Neural cell (in vitro differentiated cells): ENCODE measurements at regions not wholly inside any gene's neighbourhood (a gene's known extent, or its start where the extent isn't known, plus 50 kb on each side); places are given as distances from the start of the nearest gene placed in this dataset.

Source experiments
- H2AFZ ChIP-seq: fragments of 200-600, 300-800 bp; sonication (generic), shearing (Covaris generic); 2 replicates; pipeline ENCODE4 v1.6.0; 2014; ENCODE audit warnings: low read depth, mild to moderate bottlenecking, antibody characterized with exemption, low read length, moderate library complexity
- H3F3A ChIP-seq: fragments of 200-600 bp; shearing (Covaris generic); 2 replicates; pipeline ENCODE4 v1.6.1; 2016; ENCODE audit warnings: mild to moderate bottlenecking, moderate library complexity, mixed read lengths, antibody characterized with exemption, low read length; ENCODE audit not compliant: insufficient read depth, poor library complexity, severe bottlenecking
- H3K27ac ChIP-seq: fragments of 200-600, 300-800 bp; sonication (generic), shearing (Covaris generic); 2 replicates; pipeline ENCODE4 v1.5.1; 2014; ENCODE audit warnings: mild to moderate bottlenecking, low read length, moderate library complexity
- H3K27me3 ChIP-seq: fragments of 300-800, 200-600 bp; sonication (generic), shearing (Covaris generic); 2 replicates; pipeline ENCODE4 v1.6.0; 2014; ENCODE audit warnings: mild to moderate bottlenecking, low read depth, low read length, moderate library complexity; ENCODE audit not compliant: insufficient read depth
- H3K36me3 ChIP-seq: fragments of 300-800, 200-600 bp; sonication (generic), shearing (Covaris generic); 2 replicates; pipeline ENCODE4 v1.5.1; 2014; ENCODE audit warnings: mild to moderate bottlenecking, antibody characterized with exemption, low read length, moderate library complexity; ENCODE audit not compliant: insufficient read depth
- H3K4me2 ChIP-seq: fragments of 300-800, 200-600 bp; sonication (generic), shearing (Covaris generic); 2 replicates; pipeline ENCODE4 v1.6.0; 2014; ENCODE audit warnings: mild to moderate bottlenecking, low read length
- H3K4me3 ChIP-seq: fragments of 300-800, 200-600 bp; sonication (generic), shearing (Covaris generic); 2 replicates; pipeline ENCODE4 v1.5.1; 2014; ENCODE audit warnings: mild to moderate bottlenecking, low read length, moderate library complexity
- H3K79me2 ChIP-seq: fragments of 200-600 bp; shearing (Covaris generic); replicated peaks from 2 replicates; pipeline ENCODE4 v1.6.0; 2014; ENCODE audit warnings: mild to moderate bottlenecking, low read length, moderate library complexity; ENCODE audit not compliant: insufficient read depth
- H3K9ac ChIP-seq: fragments of 300-800, 200-600 bp; sonication (generic), shearing (Covaris generic); 2 replicates; pipeline ENCODE4 v1.6.1; 2016; ENCODE audit warnings: mild to moderate bottlenecking, low read length, mixed read lengths
- H3K9me2 ChIP-seq: fragments of 200-600 bp; shearing (Covaris generic); 2 replicates; pipeline ENCODE4 v1.6.1; 2016; ENCODE audit warnings: mild to moderate bottlenecking, low read length, mixed read lengths; ENCODE audit not compliant: insufficient read depth
- H3K9me3 ChIP-seq: fragments of 200-600, 300-800 bp; sonication (generic), shearing (Covaris generic); 2 replicates; pipeline ENCODE4 v1.6.1; 2016; ENCODE audit warnings: mild to moderate bottlenecking, mixed run types, low read length, moderate library complexity, mixed read lengths
- H4K20me1 ChIP-seq: fragments of 200-600 bp; shearing (Covaris generic); 2 replicates; pipeline ENCODE4 v1.6.1; 2016; ENCODE audit warnings: mild to moderate bottlenecking, mixed run types; ENCODE audit not compliant: insufficient read depth
- CTCF ChIP-seq: fragments of 450-650 bp; IDR thresholded peaks from 2 replicates; pipeline ENCODE4 v1.5.1; 2014; ENCODE audit warnings: antibody characterized with exemption, mild to moderate bottlenecking, moderate library complexity; ENCODE audit not compliant: poor library complexity, severe bottlenecking
- EP300 ChIP-seq: fragments of 450-650 bp; conservative IDR thresholded peaks from 2 replicates; pipeline ENCODE4 v1.6.1; 2014; ENCODE audit warnings: antibody characterized with exemption, mild to moderate bottlenecking, moderate library complexity; ENCODE audit not compliant: poor library complexity, severe bottlenecking
- EZH2 ChIP-seq: fragments of 200-600, 300-800 bp; shearing (Covaris generic), sonication (generic); IDR thresholded peaks from 2 replicates; pipeline ENCODE4 v1.6.1; 2014; ENCODE audit warnings: antibody characterized with exemption, low read length, borderline replicate concordance, mild to moderate bottlenecking; ENCODE audit not compliant: insufficient read depth, poor library complexity, severe bottlenecking
- MXI1 ChIP-seq: fragments of 450-650 bp; conservative IDR thresholded peaks from 2 replicates; pipeline ENCODE4 v1.6.1; 2014; ENCODE audit warnings: antibody characterized with exemption, mild to moderate bottlenecking; ENCODE audit not compliant: poor library complexity, severe bottlenecking
- POLR2AphosphoS5 ChIP-seq: IDR thresholded peaks from 2 replicates; pipeline ENCODE4 v1.6.1; 2012
- RAD21 ChIP-seq: fragments of 450-650 bp; conservative IDR thresholded peaks from 2 replicates; pipeline ENCODE4 v1.6.1; 2014; ENCODE audit warnings: antibody characterized with exemption, mild to moderate bottlenecking, moderate library complexity
- REST ChIP-seq: IDR thresholded peaks from 2 replicates; pipeline ENCODE4 v1.6.1; 2012; ENCODE audit warnings: borderline replicate concordance
- SMC3 ChIP-seq: fragments of 450-650 bp; conservative IDR thresholded peaks from 2 replicates; pipeline ENCODE4 v1.6.1; 2014; ENCODE audit warnings: antibody characterized with exemption, mild to moderate bottlenecking, moderate library complexity; ENCODE audit not compliant: poor library complexity
- TAF1 ChIP-seq: IDR thresholded peaks from 2 replicates; pipeline ENCODE4 v1.6.1; 2012; ENCODE audit warnings: low read depth

GRCh38 chr17:77300016-77300686, 159.4 kb downstream of the SEC14L1 start:
- Histone ChIP-seq H3K9ac (no peak overlapping the region), H3K4me3 (no peak overlapping the region), H3K27me3 (no peaks in the 10 kb centered on the region), H3F3A (no peaks in the 10 kb centered on the region), H3K27ac (no peak overlapping the region), H3K9me3 (no peaks in the 10 kb centered on the region), H4K20me1 (no peaks in the 10 kb centered on the region), H2AFZ (no peak overlapping the region), H3K4me2 (no peak overlapping the region), H3K9me2 (no peaks in the 10 kb centered on the region), H3K36me3 (no peaks in the 10 kb centered on the region), H3K79me2 (no peaks in the 10 kb centered on the region)
- TF ChIP-seq SMC3 (no peak), EZH2 (no peak)

GRCh38 chr17:77301694-77302266, 161.0 kb downstream of the SEC14L1 start:
- no peak overlapping the region for H3K27ac ChIP-seq
- no peak overlapping the region for H3K9ac ChIP-seq
- no peak overlapping the region for H3K4me3 ChIP-seq
- no peaks in the 10 kb centered on the region for H3K36me3 ChIP-seq
- TF ChIP-seq REST: no peak
- no peak for TF ChIP-seq POLR2AphosphoS5
- no peak overlapping the region for H2AFZ ChIP-seq
- H3K9me2 ChIP-seq: no peaks in the 10 kb centered on the region
- H3K79me2 ChIP-seq: no peaks in the 10 kb centered on the region
- H3K4me2 ChIP-seq: no peak overlapping the region
- no peaks in the 10 kb centered on the region for H3K9me3 ChIP-seq
- H3F3A ChIP-seq: no peaks in the 10 kb centered on the region
- no peaks in the 10 kb centered on the region for H3K27me3 ChIP-seq
- no peaks in the 10 kb centered on the region for H4K20me1 ChIP-seq

GRCh38 chr17:77302682-77303081, 161.9 kb downstream of the SEC14L1 start:
- Histone ChIP-seq H3F3A (no peaks in the 10 kb centered on the region), H4K20me1 (no peaks in the 10 kb centered on the region), H3K4me2 (no peak overlapping the region), H3K79me2 (no peaks in the 10 kb centered on the region), H3K9me2 (no peaks in the 10 kb centered on the region), H3K27me3 (no peaks in the 10 kb centered on the region), H2AFZ (no peak overlapping the region), H3K4me3 (no peak overlapping the region), H3K36me3 (no peaks in the 10 kb centered on the region), H3K9me3 (no peaks in the 10 kb centered on the region), H3K27ac (no peak overlapping the region), H3K9ac (no peak overlapping the region)
- TF ChIP-seq REST (no peak), POLR2AphosphoS5 (no peak), MXI1 (no peak), TAF1 (no peak), RAD21 (no peak), EZH2 (no peak), CTCF (no peak), EP300 (no peak), SMC3 (no peak)
